NCI-H1930 (cell line): ENCODE measurements at regions not wholly inside any gene's neighbourhood (a gene's known extent, or its start where the extent isn't known, plus 50 kb on each side); places are given as distances from the start of the nearest gene placed in this dataset.
"Not testable (repeated sequence)": the region's sequence is repeated elsewhere in the genome, so short reads cannot be mapped to it uniquely, and the experiment has no call there.

Source experiments
- DNase-seq, 2 experiments: peaks; one replicate each; lab custom pipeline; 2025; lab: John Stamatoyannopoulos, UW

- no peak for DNase-seq
Observed at GRCh38 chr5:85170183-85170582, 785.5 kb upstream of the EDIL3 start.

- no peak for DNase-seq
Observed at GRCh38 chr5:85173469-85173868, 788.8 kb upstream of the EDIL3 start.

GRCh38 chr5:85182344-85182743 is 797.7 kb upstream of the EDIL3 start:
- DNase-seq: no peak

- no peak for DNase-seq
Observed at GRCh38 chr5:85204289-85204688, 819.6 kb upstream of the EDIL3 start.

- DNase-seq: no peak
Observed at GRCh38 chr5:85205430-85205829, 820.8 kb upstream of the EDIL3 start.

- no peak for DNase-seq
Observed at GRCh38 chr5:85225388-85225787, 840.7 kb upstream of the EDIL3 start.

GRCh38 chr5:85249204-85249603 is 864.5 kb upstream of the EDIL3 start:
- DNase-seq: no peak

GRCh38 chr5:85263125-85263524 is 878.4 kb upstream of the EDIL3 start:
- DNase-seq: no peak

- no peak for DNase-seq
Observed at GRCh38 chr5:85266692-85267091, 882.0 kb upstream of the EDIL3 start.

GRCh38 chr5:85268194-85268593 is 883.5 kb upstream of the EDIL3 start:
- no peak for DNase-seq

- no peak for DNase-seq
Observed at GRCh38 chr5:85278193-85278592, 893.5 kb upstream of the EDIL3 start.

GRCh38 chr5:85288914-85289313 is 904.2 kb upstream of the EDIL3 start:
- DNase-seq: no peak

- DNase-seq: no peak
Observed at GRCh38 chr5:85293145-85293785, 908.6 kb upstream of the EDIL3 start.

GRCh38 chr5:85304524-85304923 is 919.8 kb upstream of the EDIL3 start:
- DNase-seq: no peak

- no peak for DNase-seq
Observed at GRCh38 chr5:85305766-85306165, 921.1 kb upstream of the EDIL3 start.

GRCh38 chr5:85311536-85311935 is 926.9 kb upstream of the EDIL3 start:
- DNase-seq: no peak

- DNase-seq: no peak
Observed at GRCh38 chr5:85320495-85320894, 935.8 kb upstream of the EDIL3 start.

- DNase-seq: no peak
Observed at GRCh38 chr5:85333276-85333675, 948.6 kb upstream of the EDIL3 start.

GRCh38 chr5:85337435-85337834 is 952.8 kb upstream of the EDIL3 start:
- DNase-seq: no peak

GRCh38 chr5:85340790-85341189 is 956.1 kb upstream of the EDIL3 start:
- DNase-seq: no peak

GRCh38 chr5:85345818-85346217 is 961.1 kb upstream of the EDIL3 start:
- no peak for DNase-seq

- DNase-seq: no peak
Observed at GRCh38 chr5:85357309-85357708, 972.6 kb upstream of the EDIL3 start.

GRCh38 chr5:85375525-85375924 is 990.8 kb upstream of the EDIL3 start:
- no peak for DNase-seq

GRCh38 chr5:85388770-85389169 is 1004.1 kb upstream of the EDIL3 start:
- DNase-seq: no peak

- not testable (repeated sequence) for DNase-seq
Observed at GRCh38 chr5:85392309-85392708, 1007.6 kb upstream of the EDIL3 start.
